ENCODE measurements at regions not wholly inside any gene's neighbourhood (a gene's known extent, or its start where the extent isn't known, plus 50 kb on each side); places are given as distances from the start of the nearest gene placed in this dataset.

- H3K9me3 Mint-ChIP-seq (ENCODE audit: unreplicated experiment), result no peaks in the 10 kb centered on the region
- H3K36me3 Mint-ChIP-seq (ENCODE audit: low read depth, unreplicated experiment), result no peaks in the 10 kb centered on the region
- no peak overlapping the region for H3K4me3 Mint-ChIP-seq (ENCODE audit: unreplicated experiment)
- peaks cover 2% of the 10 kb centered on the region for H3K27me3 Mint-ChIP-seq (ENCODE audit: unreplicated experiment)
- TF ChIP-seq CTCF (IDR thresholded peaks at IDR 0.05; ENCODE audit: unreplicated experiment), result no peak
- peak overlapping the region; percentile 49 for H3K27ac Mint-ChIP-seq (ENCODE audit: unreplicated experiment)
- H3K4me1 Mint-ChIP-seq (ENCODE audit: unreplicated experiment), result peaks cover 9% of the 10 kb centered on the region
- DNase-seq (ENCODE audit: low spot score), result no peak
Measured at GRCh38 chr7:25762511-25763462, 389.2 kb upstream of the NFE2L3 start.

- no peaks in the 10 kb centered on the region for H3K9me3 Mint-ChIP-seq (ENCODE audit: unreplicated experiment)
- no peaks in the 10 kb centered on the region for H3K36me3 Mint-ChIP-seq (ENCODE audit: low read depth, unreplicated experiment)
- H3K4me3 Mint-ChIP-seq (ENCODE audit: unreplicated experiment), result no peak overlapping the region
- H3K27ac Mint-ChIP-seq (ENCODE audit: unreplicated experiment), result peak overlapping the region; percentile 49
- no peak for TF ChIP-seq CTCF (IDR thresholded peaks at IDR 0.05; ENCODE audit: unreplicated experiment)
- no peak for DNase-seq (ENCODE audit: low spot score)
- H3K27me3 Mint-ChIP-seq (ENCODE audit: unreplicated experiment), result peaks cover 4% of the 10 kb centered on the region
- H3K4me1 Mint-ChIP-seq (ENCODE audit: unreplicated experiment), result peaks cover 9% of the 10 kb centered on the region
Measured at GRCh38 chr7:25763463-25763860, 388.5 kb upstream of the NFE2L3 start.

GRCh38 chr7:25765110-25765655 lies 386.8 kb upstream of the NFE2L3 start:
- no peak for TF ChIP-seq CTCF (IDR thresholded peaks at IDR 0.05; ENCODE audit: unreplicated experiment)
- peaks cover 9% of the 10 kb centered on the region for H3K4me1 Mint-ChIP-seq (ENCODE audit: unreplicated experiment)
- no peak overlapping the region for H3K27ac Mint-ChIP-seq (ENCODE audit: unreplicated experiment)
- peaks cover 4% of the 10 kb centered on the region for H3K27me3 Mint-ChIP-seq (ENCODE audit: unreplicated experiment)
- no peaks in the 10 kb centered on the region for H3K9me3 Mint-ChIP-seq (ENCODE audit: unreplicated experiment)
- DNase-seq (ENCODE audit: low spot score), result no peak
- H3K36me3 Mint-ChIP-seq (ENCODE audit: low read depth, unreplicated experiment), result no peaks in the 10 kb centered on the region
- no peak overlapping the region for H3K4me3 Mint-ChIP-seq (ENCODE audit: unreplicated experiment)

GRCh38 chr7:25770235-25770634 lies 381.8 kb upstream of the NFE2L3 start:
- Mint-ChIP-seq H3K9me3 (ENCODE audit: unreplicated experiment) (no peaks in the 10 kb centered on the region), H3K27me3 (ENCODE audit: unreplicated experiment) (peaks cover 1% of the 10 kb centered on the region), H3K4me3 (ENCODE audit: unreplicated experiment) (no peak overlapping the region), H3K4me1 (ENCODE audit: unreplicated experiment) (no peaks in the 10 kb centered on the region), H3K36me3 (ENCODE audit: low read depth, unreplicated experiment) (no peaks in the 10 kb centered on the region), H3K27ac (ENCODE audit: unreplicated experiment) (no peak overlapping the region)
- no peak for TF ChIP-seq CTCF (IDR thresholded peaks at IDR 0.05; ENCODE audit: unreplicated experiment)
- no peak for DNase-seq (ENCODE audit: low spot score)

GRCh38 chr7:25770670-25771069 lies 381.3 kb upstream of the NFE2L3 start:
- Mint-ChIP-seq H3K36me3 (ENCODE audit: low read depth, unreplicated experiment) (no peaks in the 10 kb centered on the region), H3K27me3 (ENCODE audit: unreplicated experiment) (peaks cover 1% of the 10 kb centered on the region), H3K4me3 (ENCODE audit: unreplicated experiment) (no peak overlapping the region), H3K4me1 (ENCODE audit: unreplicated experiment) (no peaks in the 10 kb centered on the region), H3K9me3 (ENCODE audit: unreplicated experiment) (no peaks in the 10 kb centered on the region), H3K27ac (ENCODE audit: unreplicated experiment) (no peak overlapping the region)
- DNase-seq (ENCODE audit: low spot score), result no peak
- TF ChIP-seq CTCF (IDR thresholded peaks at IDR 0.05; ENCODE audit: unreplicated experiment), result no peak
